ENCODE measurements at regions not wholly inside any gene's neighbourhood (a gene's known extent, or its start where the extent isn't known, plus 50 kb on each side); places are given as distances from the start of the nearest gene placed in this dataset.
"Not testable (repeated sequence)": the region's sequence is repeated elsewhere in the genome, so short reads cannot be mapped to it uniquely, and the experiment has no call there.

DNA sequence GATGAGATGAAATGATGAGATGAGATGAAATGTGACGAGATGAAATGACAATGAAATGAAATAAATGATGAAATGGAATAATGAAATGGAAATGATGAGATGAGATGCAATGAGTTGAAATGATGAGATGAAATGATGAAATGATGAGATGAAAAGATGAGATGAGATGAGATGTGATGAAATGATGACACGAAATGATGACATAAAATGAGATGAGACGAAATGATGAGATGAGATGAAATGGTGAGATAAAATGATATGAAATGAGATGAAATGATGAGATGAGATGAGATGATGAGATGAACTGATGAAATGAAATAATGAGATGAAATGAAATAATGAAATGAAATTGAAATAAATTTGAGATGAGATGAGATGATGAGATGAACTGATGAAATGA, 232.2 kb downstream of the GOLGA6L6 start:
- not testable (repeated sequence) for H3K9me3 ChIP-seq (ENCODE audit: low read length); H3K27ac ChIP-seq (ENCODE audit: low read length)

DNA sequence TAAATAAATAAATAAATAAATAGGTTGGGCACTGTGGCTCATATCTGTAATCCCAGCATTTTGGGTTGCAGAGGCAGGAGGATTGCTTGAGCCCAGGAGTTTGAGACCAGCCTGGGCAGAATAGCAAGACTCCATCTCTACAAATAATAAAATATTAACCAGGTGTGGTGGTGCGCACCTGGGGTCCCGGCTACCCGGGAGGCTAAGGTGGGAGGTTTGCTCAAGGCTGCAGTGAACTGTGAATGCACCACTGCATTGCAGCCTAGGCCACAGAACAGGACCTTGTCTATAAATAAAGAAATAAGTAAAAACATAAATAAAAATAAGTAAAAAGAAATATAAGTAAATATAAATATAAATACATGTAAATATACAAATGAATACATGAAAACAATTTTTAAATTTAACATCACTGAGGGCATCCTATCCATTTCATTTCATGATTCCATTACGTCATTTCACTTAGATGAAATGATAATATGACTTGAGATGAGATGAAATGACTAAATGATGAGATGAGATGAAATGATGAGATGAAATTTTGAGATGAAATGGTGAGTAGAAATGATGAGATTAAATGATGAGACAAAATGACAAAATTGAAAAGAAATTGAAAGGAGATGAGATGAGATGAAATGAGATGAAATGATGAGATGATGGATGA, 233.4 kb downstream of the GOLGA6L6 start:
- H3K4me3 ChIP-seq (ENCODE audit: low read length); H3K9me2 ChIP-seq (ENCODE audit: insufficient read depth, low read length); H3K27me3 ChIP-seq (ENCODE audit: insufficient read depth, low read depth, low read length); H3K9me3 ChIP-seq (ENCODE audit: low read length); H4K20me1 ChIP-seq (ENCODE audit: insufficient read depth); H3K36me3 ChIP-seq (ENCODE audit: insufficient read depth, low read length); H3K4me2 ChIP-seq (ENCODE audit: low read length); H3K9ac ChIP-seq (ENCODE audit: low read length); H3K27ac ChIP-seq (ENCODE audit: low read length); H3F3A ChIP-seq (ENCODE audit: insufficient read depth, low read length, poor library complexity, severe bottlenecking); H3K79me2 ChIP-seq (replicated peaks; ENCODE audit: insufficient read depth, low read length); H2AFZ ChIP-seq (ENCODE audit: low read depth, low read length): not testable (repeated sequence)

More for the DNA sequence above, 232.2 kb downstream of the GOLGA6L6 start:
- not testable (repeated sequence) for H3K4me3 ChIP-seq (ENCODE audit: low read length); H2AFZ ChIP-seq (ENCODE audit: low read depth, low read length); H3K79me2 ChIP-seq (replicated peaks; ENCODE audit: insufficient read depth, low read length); H3K36me3 ChIP-seq (ENCODE audit: insufficient read depth, low read length); H3F3A ChIP-seq (ENCODE audit: insufficient read depth, low read length, poor library complexity, severe bottlenecking); H3K27me3 ChIP-seq (ENCODE audit: insufficient read depth, low read depth, low read length); H3K4me2 ChIP-seq (ENCODE audit: low read length); H3K9me2 ChIP-seq (ENCODE audit: insufficient read depth, low read length); H3K9ac ChIP-seq (ENCODE audit: low read length); H4K20me1 ChIP-seq (ENCODE audit: insufficient read depth)

DNA sequence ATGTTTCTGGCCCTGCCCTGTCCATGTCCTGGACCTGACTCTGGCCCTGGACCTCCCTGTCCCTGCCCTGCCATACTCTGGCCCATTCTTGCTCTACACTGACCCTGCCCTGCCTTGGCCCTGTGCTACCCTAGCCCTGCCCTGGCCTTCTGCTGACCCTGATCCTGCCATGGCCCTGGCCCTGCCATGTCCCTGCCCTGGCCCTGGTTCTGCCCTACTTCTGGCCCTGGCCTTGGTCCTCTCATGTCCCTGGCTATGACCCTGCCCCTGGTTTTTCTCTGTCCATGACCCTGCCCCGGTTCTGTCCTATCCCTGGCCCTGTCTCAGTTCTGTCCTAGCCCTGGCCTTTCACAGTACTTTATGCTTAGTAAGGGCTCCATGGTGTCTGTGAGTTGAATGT, 234.5 kb downstream of the GOLGA6L6 start:
- H3K9me2 ChIP-seq (ENCODE audit: insufficient read depth, low read length); H3F3A ChIP-seq (ENCODE audit: insufficient read depth, low read length, poor library complexity, severe bottlenecking); H3K79me2 ChIP-seq (replicated peaks; ENCODE audit: insufficient read depth, low read length); H3K9ac ChIP-seq (ENCODE audit: low read length); H3K36me3 ChIP-seq (ENCODE audit: insufficient read depth, low read length); H3K27me3 ChIP-seq (ENCODE audit: insufficient read depth, low read depth, low read length); H3K9me3 ChIP-seq (ENCODE audit: low read length); H3K27ac ChIP-seq (ENCODE audit: low read length); H3K4me2 ChIP-seq (ENCODE audit: low read length); H3K4me3 ChIP-seq (ENCODE audit: low read length); H2AFZ ChIP-seq (ENCODE audit: low read depth, low read length); H4K20me1 ChIP-seq (ENCODE audit: insufficient read depth): not testable (repeated sequence)

DNA sequence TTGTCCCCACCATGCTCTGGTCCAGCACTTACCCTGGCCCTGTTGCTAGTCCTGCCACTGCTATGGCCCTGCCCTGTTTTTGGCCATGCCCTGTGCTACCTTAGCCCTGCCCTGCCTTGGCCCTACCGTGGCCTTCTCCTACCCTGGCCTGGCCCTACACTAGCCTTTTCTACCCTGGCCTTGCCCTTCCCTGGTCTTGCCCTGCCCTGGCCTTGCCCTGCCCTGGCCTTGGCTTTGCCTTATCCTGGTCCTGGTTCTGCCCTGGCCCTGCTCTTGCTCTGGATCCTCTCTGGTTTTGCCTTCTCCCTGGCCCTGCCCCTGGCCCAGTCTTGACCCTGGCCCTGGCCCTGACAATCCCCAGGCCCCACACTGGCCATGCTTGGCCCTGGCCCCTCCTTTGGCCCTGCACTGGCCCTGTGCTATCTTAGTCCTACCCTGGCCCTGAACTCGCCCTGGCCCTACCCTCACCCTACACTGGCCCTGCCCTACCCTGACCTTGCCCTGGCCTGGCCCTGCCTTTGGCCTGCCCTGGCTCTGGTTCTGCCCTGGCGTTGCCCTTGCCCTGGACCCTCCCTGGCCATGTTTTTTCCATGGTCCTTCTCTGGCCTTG, 235.0 kb downstream of the GOLGA6L6 start:
- not testable (repeated sequence) for H3K27me3 ChIP-seq (ENCODE audit: insufficient read depth, low read depth, low read length); H3K9me2 ChIP-seq (ENCODE audit: insufficient read depth, low read length); H3K4me3 ChIP-seq (ENCODE audit: low read length); H3K27ac ChIP-seq (ENCODE audit: low read length); H3K36me3 ChIP-seq (ENCODE audit: insufficient read depth, low read length); H3K79me2 ChIP-seq (replicated peaks; ENCODE audit: insufficient read depth, low read length); H3F3A ChIP-seq (ENCODE audit: insufficient read depth, low read length, poor library complexity, severe bottlenecking); H4K20me1 ChIP-seq (ENCODE audit: insufficient read depth); H3K4me2 ChIP-seq (ENCODE audit: low read length); H3K9ac ChIP-seq (ENCODE audit: low read length); H2AFZ ChIP-seq (ENCODE audit: low read depth, low read length); H3K9me3 ChIP-seq (ENCODE audit: low read length)

DNA sequence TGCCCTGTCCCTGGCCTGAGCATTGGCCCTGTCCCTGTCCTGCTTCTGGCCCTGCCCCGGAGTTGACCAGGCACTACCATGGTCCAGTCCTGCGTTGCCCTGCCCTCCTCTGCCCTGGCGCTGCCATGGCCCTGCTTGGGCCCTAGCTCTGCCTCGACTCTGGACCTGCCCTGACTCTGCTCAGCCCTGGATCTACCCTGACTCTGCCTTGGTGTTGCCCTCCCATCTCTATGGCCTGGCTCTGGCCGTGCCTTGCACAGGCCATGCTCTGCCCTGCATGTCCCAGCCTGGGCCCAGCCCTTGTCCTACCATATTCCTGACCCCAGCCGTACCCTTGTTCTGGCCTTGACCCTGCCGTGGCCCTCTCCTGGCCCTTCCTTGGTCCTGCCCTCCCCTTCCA, 235.7 kb downstream of the GOLGA6L6 start:
- H3K27ac ChIP-seq (ENCODE audit: low read length); H3K9me3 ChIP-seq (ENCODE audit: low read length): not testable (repeated sequence)

DNA sequence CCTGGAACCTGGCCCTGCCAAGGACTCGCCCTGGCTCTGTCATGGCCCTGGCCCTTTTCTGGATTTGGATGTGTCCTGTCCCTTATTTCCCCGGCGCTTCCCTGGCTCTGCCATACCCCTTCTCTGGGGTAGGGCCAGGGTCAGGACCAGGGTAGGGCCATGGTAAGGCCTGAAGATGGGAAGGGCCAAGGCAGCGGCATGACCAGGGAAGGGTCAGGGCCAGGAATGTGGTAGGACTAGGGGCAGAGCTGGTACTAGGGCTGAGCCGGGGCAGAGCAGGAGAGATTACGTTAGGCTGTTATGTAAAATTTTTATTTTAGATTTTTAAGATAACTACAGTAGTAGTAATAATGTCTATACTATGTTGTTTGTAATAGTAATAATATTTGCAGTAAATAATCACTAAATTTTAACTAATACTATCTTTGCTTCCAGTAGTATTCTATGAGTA, 236.6 kb downstream of the GOLGA6L6 start:
- H3K9me3 ChIP-seq (ENCODE audit: low read length); H2AFZ ChIP-seq (ENCODE audit: low read depth, low read length); H3K27me3 ChIP-seq (ENCODE audit: insufficient read depth, low read depth, low read length): not testable (repeated sequence)

More for the DNA sequence above, 235.7 kb downstream of the GOLGA6L6 start:
- not testable (repeated sequence) for H3K4me2 ChIP-seq (ENCODE audit: low read length); H3K9me2 ChIP-seq (ENCODE audit: insufficient read depth, low read length); H3K79me2 ChIP-seq (replicated peaks; ENCODE audit: insufficient read depth, low read length); H2AFZ ChIP-seq (ENCODE audit: low read depth, low read length); H4K20me1 ChIP-seq (ENCODE audit: insufficient read depth); H3K27me3 ChIP-seq (ENCODE audit: insufficient read depth, low read depth, low read length); H3K36me3 ChIP-seq (ENCODE audit: insufficient read depth, low read length); H3K9ac ChIP-seq (ENCODE audit: low read length); H3F3A ChIP-seq (ENCODE audit: insufficient read depth, low read length, poor library complexity, severe bottlenecking); H3K4me3 ChIP-seq (ENCODE audit: low read length)

DNA sequence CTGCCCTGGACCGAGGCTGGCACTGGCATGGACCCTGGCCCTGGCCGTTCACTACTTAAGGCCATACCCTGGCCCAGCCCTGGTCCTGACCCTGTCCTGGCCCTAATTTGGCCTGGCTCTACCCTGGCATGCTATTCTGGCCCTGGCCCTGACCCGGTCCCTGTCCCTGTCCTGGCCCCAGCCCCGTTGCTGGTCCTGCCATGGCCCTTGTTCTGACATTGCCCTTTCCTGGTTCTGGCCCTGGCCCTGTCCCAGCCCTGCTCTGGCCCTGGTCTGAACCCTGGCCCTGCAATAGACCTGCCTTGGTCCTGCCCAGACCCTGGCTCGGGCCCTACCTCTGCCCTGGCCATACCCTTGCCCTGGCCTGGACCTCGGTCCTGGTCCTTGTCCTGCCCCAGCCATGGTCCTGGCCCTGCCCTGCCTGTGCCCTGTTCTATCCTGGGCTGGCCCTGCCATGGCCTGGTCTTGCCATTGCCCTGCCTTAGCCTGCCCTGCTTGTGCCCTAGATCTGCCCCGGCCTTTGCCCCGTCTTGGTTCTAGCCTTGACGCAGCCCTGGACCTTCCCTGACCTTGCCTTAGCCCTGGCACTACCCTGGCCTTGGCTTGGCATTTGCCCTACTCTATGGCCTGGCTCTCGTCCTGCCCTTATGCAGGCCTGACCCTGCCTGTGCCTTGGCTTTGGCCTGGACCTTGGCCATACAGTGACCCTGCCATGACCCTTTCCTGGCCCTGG, 237.2 kb downstream of the GOLGA6L6 start:
- not testable (repeated sequence) for H3K79me2 ChIP-seq (replicated peaks; ENCODE audit: insufficient read depth, low read length); H4K20me1 ChIP-seq (ENCODE audit: insufficient read depth); H3K27ac ChIP-seq (ENCODE audit: low read length); H3K4me2 ChIP-seq (ENCODE audit: low read length); H3K36me3 ChIP-seq (ENCODE audit: insufficient read depth, low read length); H3K9me3 ChIP-seq (ENCODE audit: low read length); H3K9me2 ChIP-seq (ENCODE audit: insufficient read depth, low read length); H3K27me3 ChIP-seq (ENCODE audit: insufficient read depth, low read depth, low read length); H2AFZ ChIP-seq (ENCODE audit: low read depth, low read length); H3K9ac ChIP-seq (ENCODE audit: low read length); H3F3A ChIP-seq (ENCODE audit: insufficient read depth, low read length, poor library complexity, severe bottlenecking); H3K4me3 ChIP-seq (ENCODE audit: low read length)

More for the DNA sequence above, 236.6 kb downstream of the GOLGA6L6 start:
- H3K4me3 ChIP-seq (ENCODE audit: low read length); H3F3A ChIP-seq (ENCODE audit: insufficient read depth, low read length, poor library complexity, severe bottlenecking); H3K27ac ChIP-seq (ENCODE audit: low read length); H3K9me2 ChIP-seq (ENCODE audit: insufficient read depth, low read length); H4K20me1 ChIP-seq (ENCODE audit: insufficient read depth); H3K9ac ChIP-seq (ENCODE audit: low read length); H3K36me3 ChIP-seq (ENCODE audit: insufficient read depth, low read length); H3K4me2 ChIP-seq (ENCODE audit: low read length); H3K79me2 ChIP-seq (replicated peaks; ENCODE audit: insufficient read depth, low read length): not testable (repeated sequence)

Data from neural cell (in vitro differentiated cells).